ENCODE measurements at regions not wholly inside any gene's neighbourhood (a gene's known extent, or its start where the extent isn't known, plus 50 kb on each side); places are given as distances from the start of the nearest gene placed in this dataset.

GRCh38 chr2:48183991-48184390 is 130.5 kb upstream of the FOXN2 start:
- Mint-ChIP-seq H3K27ac (no peak overlapping the region), H3K4me1 (no peaks in the 10 kb centered on the region), H3K36me3 (no peaks in the 10 kb centered on the region), H3K27me3 (ENCODE audit: low read depth) (no peaks in the 10 kb centered on the region), H3K9me3 (no peaks in the 10 kb centered on the region), H3K4me3 (no peak overlapping the region)
- DNase-seq (ENCODE audit: low spot score in 2 of 2, unreplicated experiment in 2 of 2), result no peak
- TF ChIP-seq, protein P1, sequence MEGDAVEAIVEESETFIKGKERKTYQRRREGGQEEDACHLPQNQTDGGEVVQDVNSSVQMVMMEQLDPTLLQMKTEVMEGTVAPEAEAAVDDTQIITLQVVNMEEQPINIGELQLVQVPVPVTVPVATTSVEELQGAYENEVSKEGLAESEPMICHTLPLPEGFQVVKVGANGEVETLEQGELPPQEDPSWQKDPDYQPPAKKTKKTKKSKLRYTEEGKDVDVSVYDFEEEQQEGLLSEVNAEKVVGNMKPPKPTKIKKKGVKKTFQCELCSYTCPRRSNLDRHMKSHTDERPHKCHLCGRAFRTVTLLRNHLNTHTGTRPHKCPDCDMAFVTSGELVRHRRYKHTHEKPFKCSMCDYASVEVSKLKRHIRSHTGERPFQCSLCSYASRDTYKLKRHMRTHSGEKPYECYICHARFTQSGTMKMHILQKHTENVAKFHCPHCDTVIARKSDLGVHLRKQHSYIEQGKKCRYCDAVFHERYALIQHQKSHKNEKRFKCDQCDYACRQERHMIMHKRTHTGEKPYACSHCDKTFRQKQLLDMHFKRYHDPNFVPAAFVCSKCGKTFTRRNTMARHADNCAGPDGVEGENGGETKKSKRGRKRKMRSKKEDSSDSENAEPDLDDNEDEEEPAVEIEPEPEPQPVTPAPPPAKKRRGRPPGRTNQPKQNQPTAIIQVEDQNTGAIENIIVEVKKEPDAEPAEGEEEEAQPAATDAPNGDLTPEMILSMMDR (IDR thresholded peaks at IDR 0.05; ENCODE audit: unreplicated experiment), result no peak

GRCh38 chr2:48187503-48187902 is 127.0 kb upstream of the FOXN2 start:
- H3K9me3 Mint-ChIP-seq, result no peaks in the 10 kb centered on the region
- no peak overlapping the region for H3K27ac Mint-ChIP-seq
- no peak for DNase-seq (ENCODE audit: low spot score in 2 of 2, unreplicated experiment in 2 of 2)
- H3K4me3 Mint-ChIP-seq, result no peak overlapping the region
- TF ChIP-seq, protein P1 (IDR thresholded peaks at IDR 0.05; ENCODE audit: unreplicated experiment), result no peak
- H3K4me1 Mint-ChIP-seq, result no peaks in the 10 kb centered on the region
- H3K36me3 Mint-ChIP-seq, result no peaks in the 10 kb centered on the region
- no peaks in the 10 kb centered on the region for H3K27me3 Mint-ChIP-seq (ENCODE audit: low read depth)

DNA sequence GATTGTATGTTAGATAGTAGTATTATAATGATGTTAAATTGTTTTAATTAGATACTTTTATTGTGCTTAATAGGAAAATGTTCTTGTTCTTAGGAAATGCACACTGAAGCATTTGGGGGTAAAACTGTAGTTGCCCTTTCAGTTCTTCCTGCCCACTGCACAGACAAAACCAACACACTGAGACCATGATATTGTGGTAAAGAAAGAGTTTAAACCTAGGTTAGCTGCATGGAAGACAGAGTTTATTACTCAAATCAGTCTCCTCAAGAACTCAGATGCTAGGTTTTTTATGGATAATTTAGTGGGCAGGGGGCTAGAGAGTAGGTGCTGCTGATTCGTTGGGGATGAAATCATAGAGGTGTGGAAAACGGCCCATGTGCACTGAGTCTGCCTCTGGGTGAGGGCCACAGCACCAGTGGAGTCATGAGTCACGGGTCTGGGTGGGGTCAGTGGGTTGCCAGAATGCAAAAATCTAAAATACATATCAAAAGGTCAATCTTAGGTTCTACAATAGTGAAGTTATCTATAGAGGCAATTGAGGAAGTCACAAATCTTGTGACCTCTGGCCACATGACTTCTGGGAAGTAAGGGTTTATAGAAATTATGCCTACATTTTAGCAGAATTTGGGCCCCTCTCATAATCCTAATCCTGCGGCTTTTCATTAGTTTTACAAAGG is 124.8 kb upstream of the FOXN2 start:
- Mint-ChIP-seq H3K4me1 (no peaks in the 10 kb centered on the region), H3K36me3 (no peaks in the 10 kb centered on the region), H3K4me3 (no peak overlapping the region), H3K27me3 (ENCODE audit: low read depth) (no peaks in the 10 kb centered on the region), H3K27ac (no peak overlapping the region), H3K9me3 (no peaks in the 10 kb centered on the region)
- TF ChIP-seq, protein P1 (IDR thresholded peaks at IDR 0.05; ENCODE audit: unreplicated experiment), result no peak
- no peak for DNase-seq (ENCODE audit: low spot score in 2 of 2, unreplicated experiment in 2 of 2)

GRCh38 chr2:48190230-48190629 is 124.3 kb upstream of the FOXN2 start:
- no peaks in the 10 kb centered on the region for H3K27me3 Mint-ChIP-seq (ENCODE audit: low read depth)
- no peak overlapping the region for H3K4me3 Mint-ChIP-seq
- no peak overlapping the region for H3K27ac Mint-ChIP-seq
- TF ChIP-seq, protein P1 (IDR thresholded peaks at IDR 0.05; ENCODE audit: unreplicated experiment), result no peak
- no peaks in the 10 kb centered on the region for H3K9me3 Mint-ChIP-seq
- DNase-seq (ENCODE audit: low spot score in 2 of 2, unreplicated experiment in 2 of 2), result no peak
- no peaks in the 10 kb centered on the region for H3K4me1 Mint-ChIP-seq
- no peaks in the 10 kb centered on the region for H3K36me3 Mint-ChIP-seq

DNA sequence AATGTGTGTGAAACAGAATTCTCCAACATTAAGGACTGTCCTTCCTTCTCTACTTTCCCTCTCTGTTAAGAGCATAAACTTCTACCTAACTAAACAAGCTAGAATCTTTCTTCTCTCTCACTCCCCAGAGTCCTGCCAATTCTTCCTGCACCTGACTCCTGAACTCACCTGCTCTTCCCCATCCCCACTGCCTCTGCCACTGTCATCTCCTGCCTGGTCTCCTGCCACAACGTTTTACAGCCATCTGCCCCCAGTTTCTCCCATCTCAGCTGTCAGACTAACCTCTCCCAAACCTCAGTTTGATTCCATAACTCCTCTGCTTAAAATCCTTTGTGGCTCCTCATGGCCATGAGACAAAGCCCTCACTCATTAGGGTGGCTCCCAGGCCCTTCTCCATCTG is 119.8 kb upstream of the FOXN2 start:
- Mint-ChIP-seq H3K27me3 (ENCODE audit: low read depth) (no peaks in the 10 kb centered on the region), H3K36me3 (no peaks in the 10 kb centered on the region), H3K27ac (no peak overlapping the region), H3K4me1 (peaks cover 3% of the 10 kb centered on the region), H3K4me3 (no peak overlapping the region), H3K9me3 (no peaks in the 10 kb centered on the region)
- TF ChIP-seq, protein P1 (IDR thresholded peaks at IDR 0.05; ENCODE audit: unreplicated experiment), result no peak
- no peak for DNase-seq (ENCODE audit: low spot score in 2 of 2, unreplicated experiment in 2 of 2)

GRCh38 chr2:48195169-48195568 is 119.3 kb upstream of the FOXN2 start:
- peaks cover 3% of the 10 kb centered on the region for H3K4me1 Mint-ChIP-seq

More at GRCh38 chr2:48195169-48195568, 119.3 kb upstream of the FOXN2 start:
- H3K27ac Mint-ChIP-seq, result no peak overlapping the region
- no peaks in the 10 kb centered on the region for H3K9me3 Mint-ChIP-seq
- no peak for DNase-seq (ENCODE audit: low spot score in 2 of 2, unreplicated experiment in 2 of 2)
- TF ChIP-seq, protein P1 (IDR thresholded peaks at IDR 0.05; ENCODE audit: unreplicated experiment), result no peak
- no peaks in the 10 kb centered on the region for H3K36me3 Mint-ChIP-seq
- no peak overlapping the region for H3K4me3 Mint-ChIP-seq
- H3K27me3 Mint-ChIP-seq (ENCODE audit: low read depth), result no peaks in the 10 kb centered on the region
